ENCODE measurements at regions not wholly inside any gene's neighbourhood (a gene's known extent, or its start where the extent isn't known, plus 50 kb on each side); places are given as distances from the start of the nearest gene placed in this dataset.
"Not testable (repeated sequence)": the region's sequence is repeated elsewhere in the genome, so short reads cannot be mapped to it uniquely, and the experiment has no call there.

DNA sequence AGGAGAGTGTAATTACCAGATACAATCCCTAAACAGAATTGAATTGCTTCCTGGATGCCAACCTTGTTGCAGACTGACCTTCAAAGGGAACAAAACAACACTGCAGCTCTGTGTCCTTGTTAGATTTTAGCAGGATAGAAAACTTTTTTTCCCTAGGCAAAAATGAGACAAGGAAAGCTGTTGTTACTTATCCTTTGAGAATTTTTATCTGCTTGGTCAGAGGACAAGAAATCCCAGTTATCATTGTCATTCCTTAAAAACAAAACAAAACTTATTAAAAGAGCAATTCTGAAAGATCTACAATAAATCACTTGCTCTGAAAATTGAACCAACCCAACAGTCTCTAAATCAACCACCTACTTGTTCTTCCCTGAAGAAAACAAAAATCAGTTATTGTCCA, 652.6 kb downstream of the REEP3 start:
- H3K4me3 Mint-ChIP-seq, result no peak overlapping the region
- no peaks in the 10 kb centered on the region for H3K4me1 Mint-ChIP-seq
- ATAC-seq (replicated peaks) (no peak), DNase-seq (no peak)
- no peaks in the 10 kb centered on the region for H3K36me3 Mint-ChIP-seq
- peaks cover 0 to 2% of the 10 kb centered on the region in 2 donors for H3K9me3 Mint-ChIP-seq
- peaks cover 0 to 7% of the 10 kb centered on the region in 2 donors for H3K27me3 Mint-ChIP-seq
- H3K27ac Mint-ChIP-seq, result no peak overlapping the region

DNA sequence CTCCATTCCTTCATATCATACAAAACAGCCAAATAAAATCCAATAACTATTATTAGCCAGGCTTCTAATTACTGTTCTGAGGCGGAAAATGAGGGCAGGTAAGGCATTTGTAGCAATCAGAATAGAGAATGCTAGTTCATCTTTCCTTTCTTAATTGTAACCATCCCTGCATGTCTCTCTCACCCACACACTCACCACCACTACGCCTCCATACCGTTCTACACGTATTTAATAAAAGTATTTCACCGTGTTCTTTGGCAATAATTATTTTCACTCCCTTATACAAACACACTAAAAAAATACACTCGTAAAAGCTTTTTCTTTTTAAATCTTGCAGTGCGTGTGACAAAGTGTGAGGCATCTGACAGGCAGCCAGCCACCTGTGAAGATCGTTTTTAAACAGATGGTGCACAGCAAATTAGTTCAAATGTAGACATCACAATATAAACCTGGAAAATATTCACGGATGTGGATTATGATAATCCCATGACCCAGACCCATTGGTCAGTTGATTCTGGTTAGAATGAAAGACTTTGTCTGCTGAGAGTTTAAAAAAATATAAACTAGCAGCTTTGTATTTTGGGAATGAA, 653.6 kb downstream of the REEP3 start:
- peaks cover 0 to 2% of the 10 kb centered on the region in 2 donors for H3K9me3 Mint-ChIP-seq
- H3K4me1 Mint-ChIP-seq, result no peaks in the 10 kb centered on the region
- no peak overlapping the region for H3K27ac Mint-ChIP-seq
- H3K4me3 Mint-ChIP-seq, result no peak overlapping the region
- peaks cover 0 to 7% of the 10 kb centered on the region in 2 donors for H3K27me3 Mint-ChIP-seq
- no peaks in the 10 kb centered on the region for H3K36me3 Mint-ChIP-seq
- ATAC-seq (replicated peaks), result no peak
- DNase-seq, result no peak

GRCh38 chr10:64175271-64175962, 654.2 kb downstream of the REEP3 start:
- no peaks in the 10 kb centered on the region for H3K4me1 Mint-ChIP-seq
- peaks cover 0 to 7% of the 10 kb centered on the region in 2 donors for H3K27me3 Mint-ChIP-seq
- DNase-seq, result no peak
- no peaks in the 10 kb centered on the region for H3K9me3 Mint-ChIP-seq
- no peak overlapping the region for H3K27ac Mint-ChIP-seq
- no peaks in the 10 kb centered on the region for H3K36me3 Mint-ChIP-seq
- no peak overlapping the region for H3K4me3 Mint-ChIP-seq
- ATAC-seq (replicated peaks), result no peak

- Mint-ChIP-seq H3K27ac (no peak overlapping the region), H3K27me3 (no peaks in the 10 kb centered on the region), H3K9me3 (no peaks in the 10 kb centered on the region), H3K4me3 (no peak overlapping the region), H3K4me1 (no peaks in the 10 kb centered on the region), H3K36me3 (no peaks in the 10 kb centered on the region)
- DNase-seq, result no peak
- ATAC-seq (replicated peaks), result no peak
Measured at GRCh38 chr10:64182671-64183070, 661.5 kb downstream of the REEP3 start.

DNA sequence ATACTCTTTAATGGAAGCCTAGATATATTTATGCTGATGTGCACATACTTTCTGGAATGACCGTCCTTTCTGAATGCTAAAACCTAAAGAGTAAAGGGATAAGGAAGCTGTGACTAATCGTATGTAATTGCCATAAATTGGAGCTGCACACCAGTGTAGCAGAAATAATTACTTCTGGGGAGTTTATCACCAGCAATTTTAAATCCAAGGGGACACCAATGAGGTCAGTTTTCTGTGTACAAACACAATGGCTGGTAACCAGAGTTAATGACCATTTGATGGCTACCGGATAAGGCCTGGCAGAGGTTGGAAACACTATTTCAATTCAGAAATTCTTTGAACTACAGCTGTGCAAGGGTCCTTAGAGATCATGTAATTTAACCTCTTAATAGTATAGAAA, 670.1 kb downstream of the REEP3 start:
- H3K27ac Mint-ChIP-seq, result no peak overlapping the region
- no peaks in the 10 kb centered on the region for H3K27me3 Mint-ChIP-seq
- DNase-seq, result no peak
- ATAC-seq (replicated peaks), result no peak
- peaks cover 0 to 2% of the 10 kb centered on the region in 2 donors for H3K9me3 Mint-ChIP-seq
- no peaks in the 10 kb centered on the region for H3K36me3 Mint-ChIP-seq
- H3K4me1 Mint-ChIP-seq, result no peaks in the 10 kb centered on the region
- no peak overlapping the region for H3K4me3 Mint-ChIP-seq

GRCh38 chr10:64196638-64197315, 675.6 kb downstream of the REEP3 start:
- DNase-seq (no peak), ATAC-seq (replicated peaks) (no peak)
- no peak overlapping the region for H3K27ac Mint-ChIP-seq
- no peak overlapping the region for H3K4me3 Mint-ChIP-seq
- H3K9me3 Mint-ChIP-seq, result peaks cover 2 to 4% of the 10 kb centered on the region in 2 donors
- H3K27me3 Mint-ChIP-seq, result no peaks in the 10 kb centered on the region
- H3K4me1 Mint-ChIP-seq, result no peaks in the 10 kb centered on the region
- no peaks in the 10 kb centered on the region for H3K36me3 Mint-ChIP-seq

GRCh38 chr10:64201936-64202335, 680.7 kb downstream of the REEP3 start:
- H3K27me3 Mint-ChIP-seq, result no peaks in the 10 kb centered on the region
- no peaks in the 10 kb centered on the region for H3K36me3 Mint-ChIP-seq
- no peak overlapping the region for H3K27ac Mint-ChIP-seq
- DNase-seq (no peak), ATAC-seq (replicated peaks) (no peak)
- peaks cover 0 to 9% of the 10 kb centered on the region in 2 donors for H3K9me3 Mint-ChIP-seq
- H3K4me1 Mint-ChIP-seq, result no peaks in the 10 kb centered on the region
- H3K4me3 Mint-ChIP-seq, result no peak overlapping the region

GRCh38 chr10:64204504-64204903, 683.3 kb downstream of the REEP3 start:
- H3K36me3 Mint-ChIP-seq; H3K4me3 Mint-ChIP-seq; ATAC-seq (replicated peaks); H3K9me3 Mint-ChIP-seq; DNase-seq; H3K27me3 Mint-ChIP-seq; H3K27ac Mint-ChIP-seq; H3K4me1 Mint-ChIP-seq: not testable (repeated sequence)

GRCh38 chr10:64206409-64206808, 685.2 kb downstream of the REEP3 start:
- peaks cover 0 to 5% of the 10 kb centered on the region in 2 donors for H3K9me3 Mint-ChIP-seq
- H3K36me3 Mint-ChIP-seq, result no peaks in the 10 kb centered on the region
- H3K4me1 Mint-ChIP-seq, result no peaks in the 10 kb centered on the region
- ATAC-seq (replicated peaks) (no peak), DNase-seq (no peak)
- no peak overlapping the region for H3K4me3 Mint-ChIP-seq
- H3K27ac Mint-ChIP-seq, result no peak overlapping the region
- H3K27me3 Mint-ChIP-seq, result no peaks in the 10 kb centered on the region

DNA sequence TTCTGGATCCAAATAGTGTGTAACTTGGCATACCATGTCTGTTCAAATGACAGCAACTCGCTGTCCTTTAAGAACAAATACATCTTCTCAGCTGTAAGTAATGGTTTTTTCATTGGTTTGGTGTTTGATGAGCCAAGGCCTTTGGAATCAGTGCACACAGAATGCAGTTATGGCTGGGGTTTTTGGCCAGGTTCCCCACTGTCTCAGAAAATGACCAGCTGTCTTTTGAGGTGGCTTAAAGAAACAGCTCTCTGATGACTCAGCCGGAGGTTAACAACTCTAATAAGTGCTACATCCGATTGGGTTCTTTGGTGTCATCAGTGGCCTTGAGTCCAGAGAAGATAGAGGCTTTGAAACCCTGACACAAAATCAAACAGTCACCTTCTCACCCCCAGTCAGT, 688.4 kb downstream of the REEP3 start:
- H3K36me3 Mint-ChIP-seq, result no peaks in the 10 kb centered on the region
- ATAC-seq (replicated peaks) (no peak), DNase-seq (no peak)
- no peaks in the 10 kb centered on the region for H3K4me1 Mint-ChIP-seq
- H3K4me3 Mint-ChIP-seq, result no peak overlapping the region
- no peaks in the 10 kb centered on the region for H3K27me3 Mint-ChIP-seq
- peaks cover 0 to 2% of the 10 kb centered on the region in 2 donors for H3K9me3 Mint-ChIP-seq
- no peak overlapping the region for H3K27ac Mint-ChIP-seq

GRCh38 chr10:64210211-64210610, 689.0 kb downstream of the REEP3 start:
- H3K27me3 Mint-ChIP-seq, result no peaks in the 10 kb centered on the region
- no peaks in the 10 kb centered on the region for H3K4me1 Mint-ChIP-seq
- H3K9me3 Mint-ChIP-seq, result no peaks in the 10 kb centered on the region
- H3K36me3 Mint-ChIP-seq, result no peaks in the 10 kb centered on the region
- DNase-seq (no peak), ATAC-seq (replicated peaks) (no peak)
- H3K27ac Mint-ChIP-seq, result no peak overlapping the region
- no peak overlapping the region for H3K4me3 Mint-ChIP-seq

DNA sequence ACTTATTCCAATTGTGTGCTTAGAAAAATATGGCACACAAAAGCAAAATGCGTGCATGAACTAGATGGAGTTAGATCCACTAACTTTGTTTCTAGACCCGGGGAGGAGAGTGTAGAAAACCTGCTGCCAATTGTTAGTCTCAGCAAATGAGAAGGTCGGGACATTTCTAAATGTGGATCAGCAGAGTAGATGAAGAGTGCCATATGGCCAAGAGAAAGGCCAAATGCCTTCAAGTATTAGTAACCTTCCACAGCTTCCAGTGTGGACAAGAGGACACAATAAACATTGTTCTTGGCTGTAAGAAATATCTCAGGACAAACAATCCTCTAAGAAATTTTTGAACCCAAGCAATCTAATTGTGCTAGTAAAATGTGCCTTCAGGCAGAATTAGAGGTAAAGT, 690.3 kb downstream of the REEP3 start:
- DNase-seq (no peak), ATAC-seq (replicated peaks) (no peak)
- no peak overlapping the region for H3K27ac Mint-ChIP-seq
- no peaks in the 10 kb centered on the region for H3K27me3 Mint-ChIP-seq
- H3K36me3 Mint-ChIP-seq, result no peaks in the 10 kb centered on the region
- H3K9me3 Mint-ChIP-seq, result no peaks in the 10 kb centered on the region
- H3K4me1 Mint-ChIP-seq, result no peaks in the 10 kb centered on the region
- no peak overlapping the region for H3K4me3 Mint-ChIP-seq

DNA sequence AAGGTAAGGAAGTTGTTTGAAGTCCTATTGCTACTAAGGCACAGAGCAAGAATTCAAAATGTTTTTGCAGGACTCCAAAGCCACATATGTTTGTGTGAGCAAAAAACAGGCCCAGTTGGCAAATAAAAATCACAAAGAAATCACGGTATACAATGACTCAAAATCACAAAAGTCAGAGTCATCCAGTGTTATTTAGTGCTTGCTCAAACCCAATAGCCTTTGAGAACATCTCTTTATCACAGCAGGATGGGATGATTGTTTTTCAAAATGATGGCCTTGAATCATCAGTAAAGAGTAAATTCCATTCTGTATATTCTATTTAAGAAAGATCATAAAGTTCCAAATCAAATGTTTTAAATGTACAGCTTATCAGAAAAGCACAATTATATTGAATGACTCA, 693.9 kb downstream of the REEP3 start:
- Mint-ChIP-seq H3K4me3 (no peak overlapping the region), H3K27ac (no peak overlapping the region), H3K27me3 (no peaks in the 10 kb centered on the region), H3K36me3 (no peaks in the 10 kb centered on the region), H3K4me1 (no peaks in the 10 kb centered on the region), H3K9me3 (no peaks in the 10 kb centered on the region)
- no peak for DNase-seq
- no peak for ATAC-seq (replicated peaks)

DNA sequence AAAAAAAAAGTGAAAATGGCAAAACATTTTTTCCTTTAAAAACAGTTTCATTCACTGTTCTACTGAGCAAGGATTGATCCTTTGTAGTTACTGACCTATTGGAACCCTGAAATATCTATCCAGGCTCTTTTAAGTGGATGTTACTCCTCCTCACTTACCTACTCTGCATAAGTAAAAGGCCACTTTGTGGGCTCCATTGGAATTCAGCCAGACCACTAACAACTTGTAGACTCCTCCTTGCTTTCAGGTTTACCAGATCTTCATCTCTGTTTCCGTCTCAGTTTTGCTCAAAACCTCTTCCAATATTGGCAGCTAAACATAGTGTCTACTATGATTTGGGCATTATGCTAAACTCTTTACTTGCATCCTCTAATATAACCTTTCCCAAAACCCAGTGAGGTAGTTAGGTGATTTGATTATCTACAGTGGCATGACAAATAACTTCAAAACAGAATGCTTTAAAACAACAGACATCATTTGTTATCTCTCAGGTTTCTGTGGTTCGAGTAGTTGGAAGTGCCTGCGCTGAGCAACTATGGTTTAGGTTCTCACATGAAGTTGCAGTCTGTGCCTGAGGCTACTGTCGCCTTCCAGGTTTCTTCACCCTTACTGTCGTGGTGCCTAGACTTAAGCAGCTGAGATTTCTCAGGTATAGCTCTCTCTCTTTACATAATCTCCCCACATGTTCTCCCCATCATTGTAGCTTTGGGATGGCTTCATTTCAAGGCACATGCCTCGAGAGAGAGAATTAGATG, 698.2 kb downstream of the REEP3 start:
- no peak for DNase-seq
- no peak for ATAC-seq (replicated peaks)
- H3K4me1 Mint-ChIP-seq, result no peaks in the 10 kb centered on the region
- peaks cover 0 to 2% of the 10 kb centered on the region in 2 donors for H3K36me3 Mint-ChIP-seq
- no peak overlapping the region for H3K4me3 Mint-ChIP-seq
- no peak overlapping the region for H3K27ac Mint-ChIP-seq
- no peaks in the 10 kb centered on the region for H3K27me3 Mint-ChIP-seq
- H3K9me3 Mint-ChIP-seq, result peaks cover 10 to 11% of the 10 kb centered on the region in 2 donors
